Vagina (tissue), 2 donors: ENCODE measurements at regions not wholly inside any gene's neighbourhood (a gene's known extent, or its start where the extent isn't known, plus 50 kb on each side); places are given as distances from the start of the nearest gene placed in this dataset.

Experiments
- POLR2A ChIP-seq, 2 donors: fragments of 450-650 bp; IDR thresholded peaks; one replicate each; pipeline ENCODE4 v1.6.1; 2017; ENCODE audit warnings: antibody characterized with exemption in 2 of 2, mild to moderate bottlenecking in 2 of 2, moderate library complexity in 2 of 2
- TF ChIP-seq, protein P1 (sequence below), 3 experiments: fragments of 450-650 bp in 2 of 3; fragments of 200-600 bp in 1 of 3; sonication (generic) in 1 of 3; IDR thresholded peaks; one replicate each; pipeline ENCODE4 v1.5.1; 2017 to 2019; ENCODE audit warnings: antibody characterized with exemption in 3 of 3, mild to moderate bottlenecking in 2 of 3, moderate library complexity in 2 of 3

- TF ChIP-seq, protein P1, sequence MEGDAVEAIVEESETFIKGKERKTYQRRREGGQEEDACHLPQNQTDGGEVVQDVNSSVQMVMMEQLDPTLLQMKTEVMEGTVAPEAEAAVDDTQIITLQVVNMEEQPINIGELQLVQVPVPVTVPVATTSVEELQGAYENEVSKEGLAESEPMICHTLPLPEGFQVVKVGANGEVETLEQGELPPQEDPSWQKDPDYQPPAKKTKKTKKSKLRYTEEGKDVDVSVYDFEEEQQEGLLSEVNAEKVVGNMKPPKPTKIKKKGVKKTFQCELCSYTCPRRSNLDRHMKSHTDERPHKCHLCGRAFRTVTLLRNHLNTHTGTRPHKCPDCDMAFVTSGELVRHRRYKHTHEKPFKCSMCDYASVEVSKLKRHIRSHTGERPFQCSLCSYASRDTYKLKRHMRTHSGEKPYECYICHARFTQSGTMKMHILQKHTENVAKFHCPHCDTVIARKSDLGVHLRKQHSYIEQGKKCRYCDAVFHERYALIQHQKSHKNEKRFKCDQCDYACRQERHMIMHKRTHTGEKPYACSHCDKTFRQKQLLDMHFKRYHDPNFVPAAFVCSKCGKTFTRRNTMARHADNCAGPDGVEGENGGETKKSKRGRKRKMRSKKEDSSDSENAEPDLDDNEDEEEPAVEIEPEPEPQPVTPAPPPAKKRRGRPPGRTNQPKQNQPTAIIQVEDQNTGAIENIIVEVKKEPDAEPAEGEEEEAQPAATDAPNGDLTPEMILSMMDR (IDR thresholded peaks at IDR 0.05), result no peak
- TF ChIP-seq POLR2A (IDR thresholded peaks at IDR 0.05), result no peak
Observed at GRCh38 chr1:235025422-235025984, 103.1 kb downstream of the TOMM20 start.
